Activated naive CD4-positive, alpha-beta T cell treated with anti-CD3 and anti-CD28 coated beads, Interleukin-2, amount 50 U/mL, for 72 hours (primary cell): ENCODE measurements at regions not wholly inside any gene's neighbourhood (a gene's known extent, or its start where the extent isn't known, plus 50 kb on each side); places are given as distances from the start of the nearest gene placed in this dataset.
"Not testable (repeated sequence)": the region's sequence is repeated elsewhere in the genome, so short reads cannot be mapped to it uniquely, and the experiment has no call there.

Experiments used
- ATAC-seq, 2 donors: fragments of 150-1000 bp; cut with Tn5 transposase; 2 replicates each; pipeline ENCODE4 v1.10.0; 2021; ENCODE audit warnings: mild to moderate bottlenecking in 2 of 2, moderate library complexity in 2 of 2
- DNase-seq, 2 donors: peaks; one replicate each; pipeline ENCODE4 v3.0.0; 2021 to 2022; ENCODE audit warnings: low spot score in 2 of 2
- H3K27ac Mint-ChIP-seq, 2 donors: one replicate each; pipeline ENCODE4 v1.8.0; 2022; ENCODE audit warnings: mild to moderate bottlenecking in 2 of 2, mixed read lengths in 2 of 2
- H3K36me3 Mint-ChIP-seq, 2 donors: one replicate each; pipeline ENCODE4 v1.8.0; 2022; ENCODE audit warnings: mixed read lengths in 2 of 2
- H3K9me3 Mint-ChIP-seq, 2 donors: one replicate each; pipeline ENCODE4 v1.8.0; 2022; ENCODE audit warnings: mixed read lengths in 2 of 2

DNA sequence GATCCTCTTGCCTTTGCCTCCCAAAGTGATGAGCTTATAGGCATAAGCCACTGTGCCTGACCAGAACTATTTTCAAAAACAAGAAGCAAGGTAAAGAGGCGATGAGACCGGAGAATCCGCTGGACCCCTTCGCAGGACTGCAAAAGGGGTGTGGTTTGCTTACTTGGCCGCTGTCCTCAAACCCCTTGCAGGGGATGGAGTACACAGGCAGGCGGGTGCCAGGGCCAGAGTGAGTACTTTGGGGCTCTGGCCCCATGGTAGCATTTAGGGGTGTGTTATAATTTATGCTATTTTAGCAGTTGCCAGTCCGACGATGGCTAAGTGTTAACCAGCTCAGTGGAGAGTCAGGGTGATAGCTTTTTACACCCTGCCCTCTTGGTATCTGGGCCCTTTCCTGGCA is 1454.9 kb downstream of the HACE1 start:
- DNase-seq (no peak), ATAC-seq (no peak)
- no peak overlapping the region for H3K27ac Mint-ChIP-seq
- no peaks in the 10 kb centered on the region for H3K36me3 Mint-ChIP-seq
- peaks cover 9 to 11% of the 10 kb centered on the region in 2 donors for H3K9me3 Mint-ChIP-seq

DNA sequence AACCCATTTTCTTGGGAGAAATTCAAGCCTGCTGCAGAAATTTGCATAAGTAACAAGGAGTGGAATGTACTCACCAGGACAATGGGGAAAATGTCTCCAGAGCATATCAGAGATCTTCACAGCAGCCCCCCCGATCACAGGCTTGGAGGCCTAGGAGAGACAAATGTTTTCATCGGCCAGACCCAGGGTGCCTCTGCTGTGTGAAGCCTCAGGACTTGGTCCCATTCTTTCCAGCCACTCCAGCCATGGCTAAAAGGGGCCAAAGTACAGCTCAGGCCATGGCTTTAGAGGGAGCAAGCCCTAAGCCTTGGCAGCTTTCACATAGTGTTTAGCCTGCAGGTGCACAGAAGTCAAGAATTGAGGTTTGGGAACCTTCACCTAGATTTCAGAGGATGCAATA is 1463.0 kb downstream of the HACE1 start:
- DNase-seq = no peak

DNA sequence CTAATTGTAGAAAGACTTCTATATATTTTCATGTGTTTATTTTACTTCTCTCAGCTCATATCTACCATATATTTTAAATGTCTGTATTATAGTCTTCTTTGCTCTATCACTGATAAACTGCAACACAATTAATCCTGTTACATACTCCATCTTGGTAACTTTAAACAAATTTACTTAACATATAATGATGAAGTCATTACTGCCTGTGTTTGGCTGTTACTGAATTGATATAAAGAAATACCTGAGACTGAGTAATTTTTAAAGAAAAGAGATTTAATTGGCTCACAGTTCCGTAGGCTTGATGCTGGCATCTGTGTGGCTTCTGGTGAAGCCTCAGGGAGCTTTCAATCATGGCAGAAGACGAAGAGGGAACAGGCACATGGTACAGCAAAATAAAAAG is 1480.4 kb downstream of the HACE1 start:
- ATAC-seq = no peak
- Mint-ChIP-seq H3K27ac (no peak overlapping the region), H3K9me3 (peaks cover 8 to 13% of the 10 kb centered on the region in 2 donors), H3K36me3 (no peaks in the 10 kb centered on the region)
- DNase-seq = no peak

More for the DNA sequence above, 1463.0 kb downstream of the HACE1 start:
- no peak for ATAC-seq
- no peak overlapping the region for H3K27ac Mint-ChIP-seq
- peaks cover 23% of the 10 kb centered on the region in 2 donors for H3K9me3 Mint-ChIP-seq
- H3K36me3 Mint-ChIP-seq = no peaks in the 10 kb centered on the region

DNA sequence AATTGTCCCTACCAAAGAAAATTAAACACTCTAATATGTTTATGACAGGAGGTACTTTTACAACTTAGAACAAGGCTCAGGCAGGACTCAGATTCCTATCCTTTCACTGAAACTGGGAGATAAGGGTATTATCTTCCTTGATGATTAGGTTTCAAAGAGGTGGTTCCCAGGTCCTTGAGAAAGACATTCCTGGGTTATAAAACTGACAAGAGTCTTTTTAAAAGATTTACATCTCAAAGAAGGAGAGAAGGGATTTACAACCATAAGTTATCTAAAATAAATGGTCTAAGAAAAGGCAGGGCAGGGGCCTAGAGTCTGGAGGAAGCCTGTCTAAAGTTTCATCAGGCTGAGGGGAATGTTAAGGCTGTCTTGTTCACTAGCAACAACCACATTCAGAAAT is 1492.5 kb downstream of the HACE1 start:
- no peak overlapping the region for H3K27ac Mint-ChIP-seq
- no peaks in the 10 kb centered on the region for H3K36me3 Mint-ChIP-seq
- H3K9me3 Mint-ChIP-seq = peaks cover 9 to 17% of the 10 kb centered on the region in 2 donors
- ATAC-seq (no peak), DNase-seq (no peak)

DNA sequence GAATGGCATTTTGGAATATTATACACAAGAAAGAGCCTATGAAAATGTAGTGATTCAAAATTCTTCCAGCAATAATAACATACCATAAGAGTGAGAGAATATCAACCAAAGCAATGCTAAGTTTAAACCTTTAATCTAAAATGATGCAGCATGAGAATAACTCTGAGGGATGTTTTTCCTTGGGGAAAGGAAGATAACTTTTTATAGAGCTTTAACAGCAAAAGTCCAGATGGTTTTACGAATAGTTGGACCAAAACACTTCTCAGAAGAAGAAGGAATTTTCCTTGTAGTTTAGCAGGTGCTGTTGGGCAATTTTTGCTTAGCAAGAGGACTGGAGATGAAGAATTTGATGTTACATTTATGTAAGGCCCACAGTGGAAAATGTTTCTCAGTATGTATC is 1503.2 kb downstream of the HACE1 start:
- H3K27ac Mint-ChIP-seq = no peak overlapping the region
- peaks cover 8 to 10% of the 10 kb centered on the region in 2 donors for H3K9me3 Mint-ChIP-seq
- DNase-seq (no peak), ATAC-seq (no peak)
- no peaks in the 10 kb centered on the region for H3K36me3 Mint-ChIP-seq

DNA sequence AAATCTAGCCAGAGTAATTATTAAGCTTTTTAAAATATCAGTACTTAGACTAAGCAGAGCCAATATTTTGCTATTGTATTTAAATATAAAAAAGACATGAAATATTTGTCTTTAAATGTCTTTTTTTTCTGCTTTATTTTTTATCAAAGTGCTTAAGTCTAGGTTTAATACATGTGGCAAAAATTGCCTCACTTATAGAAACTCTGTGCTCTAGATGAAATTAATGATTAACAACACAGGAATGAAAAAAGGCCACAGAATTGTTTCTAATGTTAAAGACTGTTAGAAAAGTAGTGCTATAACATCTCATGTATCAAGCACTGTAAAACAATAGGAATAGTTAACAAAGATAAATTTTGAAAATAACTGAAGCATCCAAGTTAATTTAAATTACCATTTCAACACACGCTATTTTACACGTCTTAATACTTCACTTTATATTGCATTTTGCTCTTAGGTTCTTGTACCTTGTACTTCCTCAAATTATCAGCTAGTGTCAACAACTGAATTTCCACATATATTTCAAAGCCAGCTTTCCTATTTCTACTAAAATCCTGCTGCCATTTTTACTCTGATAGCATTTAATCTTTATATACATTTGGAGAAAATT is 1515.1 kb downstream of the HACE1 start:
- DNase-seq (no peak), ATAC-seq (no peak)
- no peak overlapping the region for H3K27ac Mint-ChIP-seq
- no peaks in the 10 kb centered on the region for H3K36me3 Mint-ChIP-seq
- peaks cover 0 to 10% of the 10 kb centered on the region in 2 donors for H3K9me3 Mint-ChIP-seq

DNA sequence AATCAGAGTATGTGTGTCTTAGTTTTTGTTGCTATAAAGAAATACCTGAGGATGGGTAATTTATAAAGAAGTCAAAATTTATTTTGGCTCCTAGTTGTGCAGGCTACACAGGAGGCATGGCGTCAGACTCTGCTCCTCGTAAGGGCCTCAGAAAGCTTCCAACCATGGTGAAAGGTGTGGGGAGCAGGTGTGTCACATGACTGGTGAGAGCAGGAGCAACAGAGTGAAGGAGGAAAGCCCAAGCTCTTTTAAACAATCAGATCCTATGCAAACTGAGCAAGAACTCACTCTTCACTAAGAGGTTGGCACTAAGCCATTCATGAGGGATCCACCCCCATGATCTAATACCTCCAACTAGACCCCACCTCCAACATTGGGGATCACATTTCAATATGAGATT is 1524.3 kb downstream of the HACE1 start:
- Mint-ChIP-seq H3K27ac (no peak overlapping the region), H3K9me3 (peaks cover 0 to 9% of the 10 kb centered on the region in 2 donors), H3K36me3 (no peaks in the 10 kb centered on the region)
- no peak for DNase-seq
- no peak for ATAC-seq

DNA sequence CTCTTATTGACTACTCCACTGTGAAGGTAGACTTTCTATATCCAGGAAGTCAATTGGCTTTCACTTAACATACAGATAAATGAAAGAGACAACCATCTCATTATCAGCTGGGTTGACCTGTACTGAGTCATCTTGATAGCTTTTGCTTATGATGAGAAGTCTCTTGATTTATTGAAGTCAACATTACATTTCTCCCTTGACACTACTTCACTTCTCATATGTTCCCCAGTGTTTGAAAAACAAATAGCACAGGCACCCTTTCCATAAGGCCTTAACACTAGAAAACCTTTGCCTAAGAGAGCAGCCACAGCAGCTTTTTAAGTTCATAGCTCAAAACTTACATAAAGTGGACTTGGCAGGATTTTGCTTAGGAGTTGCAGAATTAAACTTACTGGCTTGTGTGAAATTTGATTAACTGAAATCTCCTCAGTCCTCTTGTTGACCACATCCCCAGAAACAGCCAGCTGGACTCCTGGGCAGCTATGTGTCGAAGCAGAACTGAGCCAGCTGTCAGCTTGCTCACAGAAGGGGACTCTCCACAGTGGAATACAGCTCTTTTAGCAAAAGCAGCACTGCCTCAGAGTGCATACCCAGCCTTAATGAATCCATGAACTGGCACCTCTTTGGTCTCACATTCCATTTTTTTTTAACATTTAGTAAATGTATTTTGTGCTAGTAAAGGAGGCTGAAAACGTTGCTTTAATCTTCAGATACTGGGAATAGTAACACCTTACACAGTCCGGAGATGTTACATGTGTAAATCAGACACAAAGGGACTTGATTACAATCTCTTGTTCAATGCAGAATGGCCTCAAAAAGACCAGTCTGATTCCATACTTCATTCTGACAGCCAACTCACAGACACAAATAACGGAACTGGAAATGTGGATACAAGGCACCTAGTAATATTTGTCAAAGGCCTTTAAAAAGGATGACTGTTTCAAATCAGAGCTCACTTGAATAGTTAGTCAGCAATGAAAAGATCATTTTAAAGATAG is 1532.7 kb downstream of the HACE1 start:
- no peak overlapping the region for H3K27ac Mint-ChIP-seq
- no peak for ATAC-seq
- H3K9me3 Mint-ChIP-seq = peaks cover 3 to 7% of the 10 kb centered on the region in 2 donors
- H3K36me3 Mint-ChIP-seq = no peaks in the 10 kb centered on the region
- no peak for DNase-seq

DNA sequence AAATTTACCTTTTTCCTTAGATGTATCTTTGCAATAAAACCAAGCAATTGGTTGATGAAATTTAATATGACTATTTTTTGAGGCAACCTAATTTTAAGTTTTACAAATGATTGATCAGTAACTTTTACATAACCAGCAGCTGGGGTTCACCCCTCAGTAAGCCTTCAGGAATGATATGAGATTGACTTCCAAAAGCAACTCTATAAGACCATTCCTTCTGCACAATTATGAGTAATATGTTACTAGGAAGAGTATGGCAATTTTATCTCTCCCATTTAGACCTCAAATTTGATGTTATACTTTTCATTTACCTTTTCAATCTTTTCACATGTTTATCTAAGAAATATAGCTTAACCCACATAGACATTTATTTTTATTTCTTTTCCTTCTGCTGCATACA is 1546.3 kb downstream of the HACE1 start:
- Mint-ChIP-seq H3K9me3 (peaks cover 4 to 12% of the 10 kb centered on the region in 2 donors), H3K27ac (no peak overlapping the region), H3K36me3 (no peaks in the 10 kb centered on the region)
- no peak for DNase-seq
- no peak for ATAC-seq

DNA sequence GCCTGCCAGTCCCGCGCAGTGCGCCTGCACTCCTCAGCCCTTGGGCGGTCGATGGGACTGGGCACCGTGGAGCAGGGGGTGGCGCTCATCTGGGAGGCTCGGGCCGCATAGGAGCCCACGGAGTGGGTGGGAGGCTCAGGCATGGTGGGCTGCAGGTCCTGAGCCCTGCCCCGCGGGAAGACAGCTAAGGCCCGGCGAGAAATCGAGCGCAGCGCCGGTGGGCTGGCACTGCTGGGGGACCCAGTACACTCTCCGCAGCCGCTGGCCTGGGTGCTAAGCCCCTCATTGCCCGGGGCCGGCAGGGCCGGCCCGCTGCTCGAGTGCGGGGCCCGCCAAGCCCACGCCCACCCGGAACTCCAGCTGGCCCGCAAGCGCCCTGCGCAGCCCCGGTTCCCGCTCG is 1565.3 kb downstream of the HACE1 start:
- DNase-seq, H3K36me3 Mint-ChIP-seq, H3K9me3 Mint-ChIP-seq, ATAC-seq, H3K27ac Mint-ChIP-seq: not testable (repeated sequence)

DNA sequence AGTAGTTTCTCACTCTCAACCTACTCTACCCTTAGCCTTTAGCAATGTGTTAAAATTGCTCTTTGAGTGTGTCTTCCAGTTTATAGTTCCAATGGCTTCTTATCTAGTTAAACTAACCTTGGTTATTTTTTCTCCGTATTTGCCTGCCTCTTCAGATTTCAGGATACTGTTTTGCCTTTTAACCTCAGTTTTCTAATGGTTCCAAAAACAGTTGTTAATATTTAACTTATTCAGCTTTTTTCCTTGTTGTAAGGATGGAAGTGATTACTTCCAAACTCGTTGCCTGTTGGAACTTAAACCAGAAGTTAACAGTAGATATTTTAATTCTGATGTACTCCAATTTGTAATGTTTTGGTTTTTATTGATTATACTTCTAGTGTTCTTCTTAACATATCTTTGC is 1574.9 kb downstream of the HACE1 start:
- no peak for DNase-seq
- ATAC-seq = no peak
- peaks cover 0 to 7% of the 10 kb centered on the region in 2 donors for H3K9me3 Mint-ChIP-seq

DNA sequence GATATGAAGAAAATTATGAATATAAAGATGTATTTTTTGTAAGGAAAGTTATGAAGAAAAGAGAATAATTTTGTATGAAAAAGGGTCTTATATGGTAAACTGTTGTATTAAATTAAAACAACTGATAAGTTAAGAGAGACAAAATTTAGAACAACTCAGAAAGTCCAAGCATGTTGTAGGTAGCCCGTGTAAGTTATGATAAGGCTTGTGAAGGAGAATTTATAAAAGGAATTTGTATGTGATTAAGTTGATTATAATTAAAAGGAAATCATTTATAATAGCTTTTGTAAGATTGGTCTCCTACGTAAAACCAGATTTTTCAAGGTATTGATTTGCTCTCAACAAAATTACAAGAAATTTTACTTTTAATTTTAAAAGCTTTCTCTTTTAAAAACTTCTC is 1579.3 kb downstream of the HACE1 start:
- no peak for ATAC-seq
- Mint-ChIP-seq H3K36me3 (no peaks in the 10 kb centered on the region), H3K27ac (no peak overlapping the region)

More for the DNA sequence above, 1574.9 kb downstream of the HACE1 start:
- Mint-ChIP-seq H3K27ac (no peak overlapping the region), H3K36me3 (no peaks in the 10 kb centered on the region)

DNA sequence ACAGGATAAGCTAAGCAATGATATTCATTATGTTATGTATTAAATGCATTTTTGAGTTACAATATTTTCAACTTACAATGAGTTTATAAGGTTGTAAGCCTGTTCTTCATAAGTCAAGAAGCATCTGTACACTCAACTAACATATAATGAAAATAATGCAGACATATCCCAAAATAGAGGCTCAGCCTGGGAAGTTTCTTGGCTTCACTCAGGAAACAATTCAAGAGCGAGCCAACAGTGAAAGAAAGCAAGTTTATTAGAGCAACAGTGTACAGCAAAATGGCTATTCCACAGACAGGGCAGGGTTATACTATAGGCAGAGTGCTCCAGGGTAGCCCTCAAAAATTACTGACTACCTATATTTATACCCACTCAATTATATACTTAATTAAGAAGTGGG is 1581.8 kb downstream of the HACE1 start:
- ATAC-seq (no peak), DNase-seq (no peak)
- no peaks in the 10 kb centered on the region for H3K36me3 Mint-ChIP-seq
- H3K27ac Mint-ChIP-seq = no peak overlapping the region
- peaks cover 4 to 13% of the 10 kb centered on the region in 2 donors for H3K9me3 Mint-ChIP-seq

More for the DNA sequence above, 1579.3 kb downstream of the HACE1 start:
- H3K9me3 Mint-ChIP-seq = peaks cover 4 to 13% of the 10 kb centered on the region in 2 donors
- no peak for DNase-seq

DNA sequence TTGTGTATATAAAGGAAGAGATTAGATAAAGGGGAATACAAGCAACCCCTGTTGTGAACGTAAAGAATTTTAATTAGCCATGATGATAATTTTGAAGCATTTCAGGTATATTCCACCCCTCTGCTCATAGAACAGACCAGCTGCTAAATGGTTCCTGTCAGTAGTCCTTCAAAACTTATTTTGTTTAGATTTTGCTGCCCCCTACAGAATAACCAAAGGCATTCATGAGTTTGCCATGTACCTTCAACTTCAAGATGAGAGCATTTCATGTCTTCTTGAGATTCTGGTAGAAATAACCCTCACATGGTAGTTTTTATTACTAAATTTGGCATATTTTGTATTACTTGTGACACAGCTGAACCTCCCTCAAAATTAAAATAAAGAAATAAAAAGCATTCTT is 1586.7 kb downstream of the HACE1 start:
- Mint-ChIP-seq H3K9me3 (no peaks in the 10 kb centered on the region), H3K36me3 (no peaks in the 10 kb centered on the region), H3K27ac (no peak overlapping the region)
- ATAC-seq (no peak), DNase-seq (no peak)

DNA sequence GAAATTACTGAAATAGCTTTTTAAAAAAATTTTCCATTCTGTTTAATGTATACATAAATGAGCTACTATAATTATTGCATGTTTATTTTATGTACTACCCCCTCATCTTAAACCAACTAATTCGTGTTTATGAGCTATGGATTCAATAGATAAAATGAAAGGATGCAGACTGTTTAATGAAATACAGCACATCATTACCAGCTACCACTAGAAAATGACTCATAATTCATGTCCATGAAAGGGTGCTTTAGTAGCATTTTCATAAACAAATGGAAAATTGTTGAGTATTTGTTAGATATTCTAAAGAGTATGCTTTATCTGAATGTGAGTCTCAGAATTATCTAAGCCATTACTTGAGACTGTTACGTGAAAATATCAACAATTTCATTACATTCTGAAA is 1590.1 kb downstream of the HACE1 start:
- H3K27ac Mint-ChIP-seq = no peak overlapping the region
- H3K36me3 Mint-ChIP-seq = no peaks in the 10 kb centered on the region
- DNase-seq (no peak), ATAC-seq (no peak)
- peaks cover 5 to 7% of the 10 kb centered on the region in 2 donors for H3K9me3 Mint-ChIP-seq

DNA sequence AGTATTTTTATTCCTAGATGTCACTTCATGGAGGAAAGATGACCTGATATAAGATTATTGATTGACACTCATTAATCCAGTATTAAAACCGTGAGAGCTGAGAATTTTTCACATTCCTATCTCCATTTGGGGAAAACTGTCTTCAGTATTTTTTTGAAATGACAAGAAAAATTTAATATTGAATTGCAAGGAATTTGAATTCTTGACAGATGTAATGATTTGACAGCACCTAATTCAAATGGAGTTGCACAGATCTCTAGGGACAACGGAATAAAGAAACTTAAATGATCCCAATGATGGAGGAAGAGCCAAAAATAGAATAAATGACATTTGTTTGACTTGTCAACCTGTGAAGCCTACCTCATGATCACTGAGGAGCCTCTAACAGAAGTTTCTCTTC is 1591.4 kb downstream of the HACE1 start:
- H3K36me3 Mint-ChIP-seq = no peaks in the 10 kb centered on the region

DNA sequence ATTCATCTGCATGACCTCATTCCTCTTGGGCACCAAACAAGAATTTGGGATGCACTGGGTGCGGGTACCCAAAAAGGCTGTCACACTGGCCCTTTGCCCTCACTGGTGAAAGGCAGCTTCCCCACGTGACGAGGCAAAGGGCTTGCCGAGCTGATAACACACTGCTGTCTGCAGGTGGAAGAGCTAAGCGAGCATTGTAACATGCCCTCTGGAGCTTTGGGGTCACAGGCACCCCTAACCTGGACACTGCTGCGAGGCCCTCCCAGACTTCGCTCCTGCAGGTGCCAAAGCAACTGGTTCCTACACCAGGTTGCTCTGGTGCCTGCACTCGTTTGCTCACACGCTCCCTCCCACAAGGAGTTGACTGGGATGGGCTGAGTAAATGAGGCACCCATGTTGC is 1595.7 kb downstream of the HACE1 start:
- DNase-seq = no peak
- no peak overlapping the region for H3K27ac Mint-ChIP-seq
- ATAC-seq = no peak
- H3K36me3 Mint-ChIP-seq = no peaks in the 10 kb centered on the region
- H3K9me3 Mint-ChIP-seq = peaks cover 11 to 14% of the 10 kb centered on the region in 2 donors

More for the DNA sequence above, 1591.4 kb downstream of the HACE1 start:
- no peak overlapping the region for H3K27ac Mint-ChIP-seq
- H3K9me3 Mint-ChIP-seq = peaks cover 7 to 10% of the 10 kb centered on the region in 2 donors
- ATAC-seq = no peak
- DNase-seq = no peak
